NCI-H345 (cell line): ENCODE measurements at regions not wholly inside any gene's neighbourhood (a gene's known extent, or its start where the extent isn't known, plus 50 kb on each side); places are given as distances from the start of the nearest gene placed in this dataset.
A peak's percentile ranks its signal among the peaks of the same experiment; 100 is the strongest.

Experiments used
- DNase-seq: peaks from one replicate; lab custom pipeline; 2025; lab: John Stamatoyannopoulos, UW

DNA sequence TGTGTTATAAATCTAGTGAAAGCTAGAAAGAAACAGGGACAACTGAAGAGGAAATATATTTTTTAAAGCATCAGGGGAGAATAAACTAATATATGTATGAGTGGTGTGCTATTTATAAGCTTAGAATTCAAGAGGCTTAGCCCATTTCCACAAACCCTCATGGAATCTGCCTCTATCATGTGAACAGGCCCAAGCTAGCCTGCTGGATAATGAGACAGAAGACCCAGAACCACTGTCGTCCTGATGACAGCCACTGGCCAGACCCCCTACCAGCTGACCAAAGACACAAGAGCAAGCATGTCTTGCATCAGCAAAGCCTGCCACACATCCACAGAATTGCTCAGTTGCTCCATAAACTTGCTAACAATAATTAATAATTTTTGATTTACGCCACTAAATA, 382.3 kb upstream of the NXPH2 start:
- DNase-seq: no peak

DNA sequence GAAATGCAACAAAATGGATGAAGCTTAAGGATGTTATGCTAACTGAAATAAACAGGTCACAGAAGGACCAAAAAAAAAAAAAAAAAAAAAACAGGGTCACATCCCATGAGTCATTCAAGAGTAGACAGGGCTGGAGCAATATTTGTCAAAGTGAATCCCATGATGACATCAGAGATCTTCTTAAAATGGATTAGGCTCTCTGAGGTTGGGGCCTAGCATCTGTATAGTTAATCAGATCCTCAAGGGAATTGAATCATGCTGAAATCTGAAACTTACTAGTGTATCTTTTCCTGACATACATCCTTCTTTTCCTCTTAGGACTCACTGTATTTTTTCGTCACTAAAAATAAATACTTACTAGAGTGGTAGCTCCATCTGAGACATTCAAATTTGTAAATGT, 380.6 kb upstream of the NXPH2 start:
- DNase-seq: no peak

DNA sequence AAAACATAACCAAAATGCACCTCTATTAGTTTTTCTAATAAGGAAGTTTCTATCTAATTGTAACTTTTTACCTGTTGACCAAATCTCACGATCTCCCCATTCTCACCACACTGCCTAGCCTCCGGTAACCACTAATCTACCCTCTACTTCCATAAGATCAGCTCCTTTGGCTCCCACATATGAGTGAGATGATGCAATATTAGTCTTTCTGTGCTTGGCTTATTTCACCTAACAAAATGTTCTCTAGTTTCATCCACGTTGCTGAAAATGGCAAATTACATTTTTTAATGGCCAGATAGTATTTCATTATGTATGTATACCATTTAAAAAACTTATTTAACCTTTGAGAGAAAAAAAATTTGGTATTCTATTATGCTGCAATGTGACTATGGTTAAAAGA, 379.0 kb upstream of the NXPH2 start:
- DNase-seq: no peak

DNA sequence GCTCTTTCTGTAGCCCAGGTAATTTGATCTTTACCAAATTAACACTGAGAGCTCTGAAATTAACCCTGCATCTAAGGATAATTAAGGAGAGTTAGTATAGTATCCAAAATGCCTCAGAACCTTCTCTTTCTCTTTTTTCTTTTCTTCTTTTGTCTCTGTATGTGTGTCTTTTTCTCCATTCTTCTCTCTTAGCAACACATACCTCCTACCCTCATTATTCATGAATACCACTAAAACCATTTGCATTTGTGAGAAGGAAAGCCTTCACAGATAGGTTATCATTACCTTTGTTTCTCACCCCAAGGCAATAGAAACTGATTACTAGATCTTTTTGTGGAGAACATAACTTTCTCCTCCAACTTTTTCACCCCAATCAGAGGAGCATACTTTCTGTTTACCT, 376.5 kb upstream of the NXPH2 start:
- DNase-seq: no peak

DNA sequence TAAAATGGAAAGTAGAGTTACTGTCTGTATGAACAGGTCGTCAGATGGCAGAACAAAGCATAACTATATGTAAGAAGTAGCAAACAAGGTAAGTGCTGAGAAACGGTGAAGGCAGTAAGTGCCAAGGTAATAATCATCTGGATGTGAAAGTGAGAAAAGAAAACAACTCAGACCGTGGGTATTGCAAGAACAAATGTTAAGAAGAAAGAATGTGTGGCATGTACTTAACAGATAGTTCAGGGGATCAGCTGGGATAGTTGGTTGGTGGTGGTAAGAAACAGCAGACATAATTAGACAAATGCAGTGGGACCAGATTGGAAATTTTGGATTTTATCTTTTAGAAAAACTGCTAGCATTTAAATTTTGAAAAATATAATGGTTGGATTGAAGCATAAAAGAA, 375.8 kb upstream of the NXPH2 start:
- no peak for DNase-seq

DNA sequence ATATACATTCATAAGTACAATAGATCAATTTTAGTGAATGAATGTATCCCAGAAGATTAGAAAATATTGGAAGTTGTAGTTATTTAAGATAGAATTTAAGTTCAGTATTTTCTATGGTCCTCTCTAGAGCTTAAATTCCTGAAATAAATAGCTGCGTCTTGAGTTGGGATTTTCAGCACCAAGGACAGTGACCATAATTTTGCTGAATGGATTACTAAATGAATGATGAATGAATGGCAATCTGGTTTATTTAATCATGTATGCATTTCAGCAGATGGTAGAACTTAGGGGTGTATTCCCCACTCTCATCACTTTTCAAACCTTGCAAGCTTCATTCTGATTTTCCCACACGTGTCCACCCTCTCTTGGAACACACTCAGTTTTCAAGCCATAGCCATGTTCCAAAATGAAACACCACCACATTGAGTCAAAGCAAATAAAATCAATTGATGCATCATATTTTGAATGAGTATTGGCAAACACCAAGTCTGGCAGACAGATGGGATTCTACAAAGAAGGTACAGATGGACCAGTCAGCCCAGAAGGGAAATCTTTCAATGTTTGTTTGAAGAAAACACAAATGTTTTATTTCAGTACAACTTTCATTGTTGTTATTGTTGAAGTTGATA, 362.2 kb upstream of the NXPH2 start:
- no peak for DNase-seq

DNA sequence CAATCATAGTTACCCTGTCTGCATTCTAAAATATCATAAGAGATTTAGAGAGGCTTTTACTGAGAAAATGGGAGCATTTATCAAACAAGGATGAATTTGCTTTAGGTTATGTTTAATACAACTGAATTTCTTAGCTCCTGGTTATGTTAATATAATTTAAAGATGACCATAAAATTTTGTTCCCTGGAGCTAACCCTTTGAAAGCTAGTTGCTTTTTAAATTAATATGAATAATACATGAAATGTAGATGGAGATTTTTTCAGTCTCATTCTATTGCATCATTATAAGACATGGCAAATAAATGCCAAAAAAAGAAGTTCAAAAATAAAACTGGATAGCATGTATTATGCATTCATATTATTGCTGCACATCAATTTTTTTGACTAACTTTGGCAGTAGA, 344.1 kb upstream of the NXPH2 start:
- DNase-seq: no peak

DNA sequence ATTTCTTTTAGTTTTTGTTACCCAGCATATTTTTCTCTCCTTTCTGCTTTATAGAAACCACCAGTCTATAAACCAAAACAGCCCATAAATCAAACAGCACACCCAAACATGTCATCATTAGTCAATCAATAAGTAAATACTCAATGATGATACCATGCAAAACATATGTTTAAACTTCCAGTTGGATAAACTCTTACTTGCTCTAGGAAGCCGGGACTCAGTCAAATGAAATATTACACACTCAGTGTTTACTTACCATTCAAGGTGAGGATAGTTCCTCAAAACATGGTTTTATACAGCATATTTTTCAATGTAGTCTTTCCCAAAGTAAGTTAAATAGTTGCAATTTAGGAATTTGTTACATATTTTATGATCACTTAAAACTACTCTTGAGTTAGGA, 343.6 kb upstream of the NXPH2 start:
- no peak for DNase-seq

DNA sequence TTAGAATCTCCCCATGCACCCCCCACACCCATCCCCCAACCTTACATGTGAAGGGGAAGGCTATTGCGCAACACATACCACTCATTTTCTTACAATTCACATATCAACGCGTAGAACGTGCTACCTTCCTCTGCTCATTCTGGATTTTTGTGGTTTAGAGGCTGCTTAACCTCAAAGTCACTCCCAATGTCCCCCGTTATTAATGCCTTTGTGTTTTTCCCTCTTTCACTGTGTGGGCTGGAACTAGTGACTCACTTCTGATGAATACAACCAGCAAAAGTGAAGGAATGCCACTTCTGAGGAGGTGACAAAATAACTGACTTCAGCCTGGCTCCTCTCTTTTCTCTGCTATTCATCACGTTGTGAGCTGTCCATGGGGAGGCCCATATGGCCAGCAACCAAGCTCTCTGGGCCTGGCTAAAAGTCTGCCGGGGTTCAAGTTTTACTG, 342.5 kb upstream of the NXPH2 start:
- DNase-seq: no peak

DNA sequence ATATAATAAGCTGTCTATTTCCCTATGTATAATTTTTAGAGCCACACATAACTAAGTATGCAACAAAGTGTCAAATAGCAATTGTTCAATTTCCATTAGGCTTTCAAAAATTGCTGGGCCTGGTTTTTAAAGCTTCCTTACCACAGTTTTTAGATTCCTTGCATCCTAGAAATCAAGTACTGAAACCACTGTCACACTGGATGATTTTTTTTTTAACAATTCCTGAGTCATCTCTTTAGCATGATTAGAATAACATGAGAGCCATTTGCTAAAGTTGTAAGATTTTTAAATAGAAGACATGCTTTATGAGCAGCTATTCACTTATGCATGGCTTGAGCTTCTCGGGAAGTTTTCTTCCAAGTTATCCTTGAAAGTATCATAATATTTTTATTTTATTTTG, 319.5 kb upstream of the NXPH2 start:
- DNase-seq: no peak

DNA sequence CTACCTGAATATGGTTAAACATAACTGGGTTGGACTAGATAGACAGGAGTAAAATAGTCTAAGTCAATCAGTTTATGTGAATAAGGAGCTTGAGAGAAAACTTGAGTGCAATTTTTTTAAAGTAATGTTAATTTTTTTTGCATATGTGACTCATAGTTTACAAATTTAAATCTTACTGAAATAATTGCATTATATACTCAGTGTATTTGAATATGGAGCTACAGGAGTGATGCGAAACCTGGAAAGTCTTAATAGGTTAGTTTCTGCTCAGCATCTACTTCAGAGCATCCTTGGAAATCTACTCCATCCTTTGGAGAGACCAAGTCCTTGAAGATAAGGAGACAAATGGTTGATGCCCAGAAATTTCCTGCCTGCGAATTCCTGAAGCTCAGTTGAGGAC, 318.8 kb upstream of the NXPH2 start:
- DNase-seq: no peak

DNA sequence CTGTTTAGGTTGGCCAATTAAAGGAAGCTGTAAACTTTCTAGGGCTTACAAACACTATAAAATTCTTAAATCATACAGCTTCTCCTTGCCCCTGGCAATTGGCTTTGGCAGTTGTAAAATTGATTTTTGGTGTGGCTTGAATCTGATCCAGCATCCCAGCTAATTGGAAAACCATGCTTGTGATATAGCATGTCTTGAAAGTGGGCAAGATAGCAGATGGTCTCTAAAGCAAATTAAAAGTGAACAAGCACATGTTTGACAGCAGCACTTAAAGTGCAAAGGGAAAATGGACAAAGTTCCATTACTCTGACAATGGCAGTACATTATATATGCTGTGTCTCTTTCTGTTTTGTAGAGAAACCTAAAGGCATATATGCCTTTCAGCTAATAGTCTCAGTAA, 302.9 kb upstream of the NXPH2 start:
- DNase-seq: no peak

DNA sequence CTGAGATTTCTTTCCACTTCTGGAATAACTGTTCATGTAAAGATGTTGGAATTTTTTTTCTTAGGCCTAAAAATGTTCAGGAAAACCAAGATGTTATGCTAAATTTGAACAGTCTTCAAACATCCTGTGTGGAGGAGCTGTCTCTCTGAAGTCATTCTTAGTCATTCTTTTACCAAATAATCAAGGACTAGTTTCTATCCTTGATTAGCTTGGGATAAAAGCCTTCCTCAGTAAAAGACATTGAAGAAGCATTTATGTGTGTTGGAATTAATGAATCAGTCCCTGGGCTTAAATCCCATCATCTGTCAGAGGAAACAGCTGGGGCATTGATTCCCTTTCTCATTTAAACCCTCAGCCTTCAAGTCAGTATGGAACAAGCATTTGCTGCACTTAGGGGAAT, 300.1 kb upstream of the NXPH2 start:
- DNase-seq: no peak

DNA sequence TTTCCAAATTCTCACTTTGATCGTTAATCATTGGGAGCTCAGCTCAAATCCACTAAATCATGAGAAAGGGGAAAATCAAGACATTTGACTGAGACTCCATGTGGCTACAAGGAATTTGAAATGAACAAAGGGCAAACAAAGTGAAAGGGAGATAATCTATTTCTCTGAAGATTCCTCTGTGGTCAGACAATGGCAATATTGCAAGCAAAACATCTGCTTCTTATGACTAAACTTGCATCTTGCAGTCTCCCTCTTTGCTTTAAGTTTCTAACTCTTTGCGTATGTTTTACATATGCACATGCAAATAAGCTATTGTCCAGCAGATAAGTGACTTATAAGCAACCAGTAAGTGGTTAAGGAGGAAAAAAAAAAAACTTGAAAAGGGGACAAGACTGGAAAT, 299.1 kb upstream of the NXPH2 start:
- DNase-seq: no peak

DNA sequence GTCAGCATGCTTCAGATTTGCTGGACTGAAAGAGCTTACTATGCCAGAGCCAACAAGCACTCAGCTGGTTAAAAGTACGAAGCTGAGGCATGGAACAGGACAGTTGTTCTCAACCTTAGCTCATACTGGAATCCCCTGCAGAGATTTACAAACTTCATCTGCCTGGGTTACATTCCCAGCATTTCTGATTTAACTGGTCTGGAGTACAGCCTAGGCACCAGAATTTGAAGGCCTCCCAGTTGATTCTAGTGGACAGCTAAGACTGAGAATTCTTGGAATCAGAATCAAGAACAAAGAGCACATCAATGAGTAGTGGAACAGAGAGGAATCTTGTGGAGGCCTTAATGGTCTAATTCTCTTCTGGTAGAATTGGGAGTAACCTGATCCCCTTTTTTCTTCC, 298.2 kb upstream of the NXPH2 start:
- DNase-seq: no peak

DNA sequence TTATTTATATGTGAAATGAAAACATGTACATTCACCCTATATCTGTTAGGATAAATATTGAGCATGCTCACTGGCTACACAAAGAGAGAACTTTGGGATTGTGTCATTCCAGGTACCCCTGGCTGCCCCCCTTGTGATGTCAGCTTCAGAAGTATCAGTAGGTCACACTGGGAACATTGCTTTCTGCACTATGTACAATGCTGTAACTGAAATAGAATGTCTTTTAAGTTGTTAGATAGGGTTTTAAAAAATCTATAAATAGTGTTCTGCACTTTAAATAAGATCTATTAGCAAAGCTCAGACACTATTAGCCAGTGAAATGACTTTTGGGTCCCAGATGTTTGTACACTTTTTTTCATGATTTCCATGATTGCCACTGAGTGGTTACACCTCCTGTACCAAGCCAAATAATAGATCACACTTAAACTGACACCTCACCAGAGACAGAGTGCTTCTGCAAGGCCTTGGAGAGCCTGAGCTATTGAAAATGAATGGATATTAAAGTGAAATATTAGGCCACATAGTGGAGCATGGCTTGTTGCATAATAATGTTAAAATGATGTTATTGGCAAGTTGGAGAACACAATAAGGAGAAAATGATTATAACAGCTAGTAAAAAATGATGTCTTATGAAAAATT, 297.0 kb upstream of the NXPH2 start:
- no peak for DNase-seq

DNA sequence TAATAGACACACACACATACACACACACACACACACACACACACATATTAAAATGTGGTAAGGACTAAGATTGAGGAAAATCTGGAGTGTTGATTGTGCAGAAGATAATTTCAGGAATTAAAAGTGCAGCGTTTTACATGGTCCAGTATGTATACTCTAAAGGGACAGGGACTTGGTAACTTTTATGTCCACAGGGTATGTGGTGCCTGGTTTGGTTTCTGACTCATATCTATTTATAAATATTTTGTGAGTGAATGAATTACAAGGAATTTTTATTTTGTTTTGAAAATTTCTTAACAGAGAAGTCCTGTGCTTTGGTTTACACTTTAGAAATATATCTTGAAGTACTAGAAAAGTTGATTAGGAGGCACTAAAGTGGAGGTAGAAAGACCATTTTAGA, 287.7 kb upstream of the NXPH2 start:
- no peak for DNase-seq

DNA sequence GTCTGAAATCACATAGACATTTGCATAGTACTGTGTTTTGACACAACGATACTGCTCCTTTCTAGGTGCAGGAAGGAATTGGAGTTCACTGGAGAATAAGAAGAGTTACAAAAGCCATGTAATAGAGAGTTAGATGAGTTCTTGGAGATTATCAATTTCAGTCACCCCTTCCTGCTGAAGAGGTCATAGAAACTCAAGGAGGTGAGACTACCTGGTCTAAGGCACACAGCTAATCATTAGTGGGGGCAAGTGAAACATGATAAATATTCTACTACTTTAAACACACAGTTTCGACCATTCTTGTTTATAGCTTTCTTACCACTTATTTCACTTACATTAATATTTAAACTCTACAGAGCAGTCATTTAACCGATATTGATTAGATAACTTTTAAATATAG, 286.9 kb upstream of the NXPH2 start:
- no peak for DNase-seq

DNA sequence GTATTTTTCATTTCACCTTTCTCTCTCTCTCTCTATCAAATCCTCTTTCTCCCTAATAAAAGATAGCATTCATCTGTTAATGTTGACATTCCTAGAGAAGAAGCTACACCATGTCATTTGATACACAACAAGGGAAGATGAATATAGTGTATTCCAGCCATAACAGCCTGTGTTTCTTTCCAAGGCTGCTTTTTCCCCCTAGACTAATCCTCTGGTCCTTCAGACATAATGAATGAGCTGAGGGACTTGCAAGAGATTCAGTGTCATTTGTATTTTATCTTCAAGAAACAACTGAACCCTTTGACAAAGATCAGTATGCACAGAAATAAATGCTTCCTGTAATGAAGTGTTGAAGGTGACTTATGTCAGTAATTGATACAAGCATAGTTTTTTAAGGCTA, 284.0 kb upstream of the NXPH2 start:
- DNase-seq: no peak

DNA sequence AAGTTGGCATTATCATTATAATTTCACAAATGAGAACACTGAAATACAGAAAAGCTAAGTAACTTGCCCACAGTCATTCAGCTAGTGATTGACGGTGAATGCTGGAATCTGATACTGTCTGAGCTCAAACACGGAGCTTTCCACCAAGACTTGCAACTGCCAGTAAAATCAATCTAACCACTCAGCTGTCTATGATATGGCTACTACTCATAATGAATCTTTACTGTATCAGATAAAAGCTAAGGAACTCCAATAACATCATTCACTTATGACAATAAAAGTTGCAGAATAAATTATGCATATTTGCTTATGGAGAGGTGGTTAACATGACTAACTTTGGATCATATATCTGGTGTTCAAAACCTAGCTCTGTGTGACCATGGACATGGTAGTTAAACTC, 279.4 kb upstream of the NXPH2 start:
- DNase-seq: no peak

DNA sequence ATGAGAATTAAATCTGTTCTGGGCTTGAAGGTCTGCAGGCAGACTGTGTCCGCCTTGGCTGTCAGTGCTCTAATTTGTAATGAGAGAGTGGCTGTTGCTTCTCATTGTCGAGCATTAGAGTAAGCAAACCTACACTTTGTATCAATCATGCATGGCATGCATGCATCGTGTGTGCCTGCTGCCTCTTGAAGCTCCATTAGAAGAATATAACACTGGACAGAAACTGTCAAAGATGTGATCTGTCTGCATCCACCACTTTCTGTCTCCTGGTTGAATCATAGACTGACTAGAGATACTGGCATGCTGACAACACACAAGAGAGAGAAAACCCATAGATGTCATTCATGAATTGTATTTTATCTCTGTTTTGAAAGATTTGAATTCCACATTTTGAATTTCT, 275.0 kb upstream of the NXPH2 start:
- peak; percentile 4 for DNase-seq

DNA sequence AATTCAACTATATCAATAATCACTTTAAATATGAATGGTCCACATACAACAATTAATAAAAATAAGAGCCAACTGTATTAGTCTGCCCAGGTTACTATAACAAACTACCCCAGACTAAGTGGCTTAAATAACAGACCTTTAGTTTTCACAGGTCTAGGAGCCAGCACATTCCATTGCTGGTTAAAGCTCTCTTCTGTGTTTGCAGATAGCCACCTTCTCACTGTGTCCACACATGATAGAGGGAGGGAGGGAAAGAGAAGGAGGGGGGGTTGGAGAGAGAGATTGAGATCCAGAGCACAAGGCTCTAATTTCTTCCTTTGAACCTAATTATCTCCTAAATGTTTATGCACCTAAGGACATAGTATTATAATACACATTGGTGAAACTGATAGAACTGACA, 267.8 kb upstream of the NXPH2 start:
- no peak for DNase-seq

DNA sequence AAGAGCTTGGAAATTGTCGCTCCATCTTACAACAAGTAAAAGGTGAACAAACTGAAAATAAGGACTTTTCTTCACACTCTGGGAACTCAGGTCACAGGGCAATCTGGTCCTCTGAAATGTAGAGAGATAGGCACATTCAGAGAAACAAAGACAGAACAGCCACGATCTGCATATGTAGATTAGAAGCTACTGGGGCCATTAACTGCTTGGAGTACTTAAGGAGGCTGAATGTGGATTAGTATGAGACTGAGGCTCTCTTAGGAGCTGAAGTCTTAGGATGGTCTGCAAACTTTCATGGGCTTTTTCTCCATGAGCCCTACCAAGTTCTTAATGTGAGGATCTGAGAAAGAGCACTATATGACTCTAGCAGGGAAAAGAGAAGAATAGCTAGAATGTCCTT, 265.3 kb upstream of the NXPH2 start:
- DNase-seq: no peak

DNA sequence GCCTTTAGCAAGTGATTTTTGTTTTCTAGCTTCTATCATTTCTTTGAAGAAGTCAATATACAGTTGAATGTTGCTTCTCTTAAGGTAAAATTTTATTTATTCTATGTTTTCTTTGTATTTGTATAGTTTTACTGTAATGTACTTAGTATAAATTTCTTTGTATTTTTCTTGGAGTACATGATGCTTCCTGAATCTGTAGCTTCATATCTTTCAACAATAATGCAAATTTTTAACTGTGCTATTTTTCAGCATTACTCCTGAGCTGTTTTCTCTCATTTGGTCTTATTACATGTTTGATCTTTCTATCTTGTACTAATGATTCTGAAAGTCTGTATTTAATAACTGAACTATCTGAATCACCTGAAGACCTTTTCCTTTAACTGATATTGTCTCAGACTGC, 253.9 kb upstream of the NXPH2 start:
- no peak for DNase-seq
